HFF-Myc (cell line): ENCODE measurements at regions not wholly inside any gene's neighbourhood (a gene's known extent, or its start where the extent isn't known, plus 50 kb on each side); places are given as distances from the start of the nearest gene placed in this dataset.

Experiments used
- DNase-seq: peaks from one replicate; pipeline ENCODE4 v3.0.0-alpha.2; 2011; ENCODE audit warnings: low read depth; ENCODE audit errors: extremely low read depth
- H3K4me3 ChIP-seq: replicated peaks from 2 replicates; pipeline ENCODE4 v1.5.1; 2011; ENCODE audit warnings: low read depth, mild to moderate bottlenecking, control low read depth, low read length
- CTCF ChIP-seq: IDR thresholded peaks from 2 replicates; pipeline ENCODE4 v1.5.1; 2012; ENCODE audit warnings: mild to moderate bottlenecking, low read depth, low read length, control low read depth; ENCODE audit errors: missing control alignments

- no peak overlapping the region for H3K4me3 ChIP-seq
- TF ChIP-seq CTCF = no peak
- DNase-seq = no peak
Measured at GRCh38 chr4:23602720-23603119, 287.1 kb downstream of the PPARGC1A start.

- no peak for DNase-seq
- no peak overlapping the region for H3K4me3 ChIP-seq
- no peak for TF ChIP-seq CTCF
Measured at GRCh38 chr4:23594125-23594524, 295.7 kb downstream of the PPARGC1A start.

GRCh38 chr4:23590431-23590830 is 299.4 kb downstream of the PPARGC1A start:
- TF ChIP-seq CTCF = no peak
- DNase-seq = no peak
- H3K4me3 ChIP-seq = no peak overlapping the region

- H3K4me3 ChIP-seq = no peak overlapping the region
- TF ChIP-seq CTCF = no peak
- no peak for DNase-seq
Measured at GRCh38 chr4:23584024-23584423, 305.8 kb downstream of the PPARGC1A start.

- DNase-seq = no peak
- no peak overlapping the region for H3K4me3 ChIP-seq
- TF ChIP-seq CTCF = no peak
Measured at GRCh38 chr4:23582671-23583070, 307.2 kb downstream of the PPARGC1A start.

- no peak for DNase-seq
- TF ChIP-seq CTCF = no peak
Measured at GRCh38 chr4:23579166-23579565, 310.7 kb downstream of the PPARGC1A start.

GRCh38 chr4:23577398-23577797 is 312.4 kb downstream of the PPARGC1A start:
- no peak for DNase-seq
- TF ChIP-seq CTCF = no peak
- H3K4me3 ChIP-seq = no peak overlapping the region

More at GRCh38 chr4:23579166-23579565, 310.7 kb downstream of the PPARGC1A start:
- H3K4me3 ChIP-seq = no peak overlapping the region
